GM18520 (cell line): ENCODE measurements at regions not wholly inside any gene's neighbourhood (a gene's known extent, or its start where the extent isn't known, plus 50 kb on each side); places are given as distances from the start of the nearest gene placed in this dataset.
"Not testable (repeated sequence)": the region's sequence is repeated elsewhere in the genome, so short reads cannot be mapped to it uniquely, and the experiment has no call there.

Experiments
- ATAC-seq: cut with Tn5 transposase; IDR thresholded peaks from one replicate; pipeline ENCODE4 v1.9.1; 2021; ENCODE audit not compliant: unreplicated experiment

DNA sequence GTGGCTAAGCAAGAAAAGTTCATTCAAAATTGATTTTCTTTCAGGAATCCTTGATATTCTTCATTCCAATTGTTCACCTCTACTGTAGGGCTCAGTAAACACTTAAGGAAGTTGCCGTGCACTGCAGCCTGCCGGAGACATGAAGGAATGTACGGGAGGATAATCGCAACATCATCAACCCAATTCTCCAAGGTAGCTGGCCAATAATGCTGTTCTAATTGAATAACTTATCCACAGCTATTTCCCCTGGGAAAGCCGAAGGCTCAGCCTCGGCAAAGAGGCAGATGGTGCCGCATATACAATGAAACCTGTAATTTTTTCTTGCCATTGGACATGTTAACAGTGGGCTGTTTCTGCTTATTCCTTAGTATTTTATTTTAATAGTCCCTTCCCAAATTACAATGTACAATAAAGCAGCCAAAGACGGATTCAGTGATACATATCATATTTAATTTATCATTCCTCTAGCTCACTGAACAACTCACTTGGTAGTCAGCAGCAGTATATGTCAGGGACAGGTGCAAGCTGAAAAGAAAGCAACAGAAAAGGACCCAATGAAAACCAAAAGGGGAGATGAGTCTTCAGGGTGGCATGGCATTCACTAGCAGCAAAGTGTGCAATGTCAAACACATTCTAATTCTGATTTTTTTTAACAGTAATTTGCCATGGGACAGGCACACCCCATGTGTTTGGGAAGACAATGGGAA, 420.5 kb upstream of the KLF12 start:
- ATAC-seq = no peak

DNA sequence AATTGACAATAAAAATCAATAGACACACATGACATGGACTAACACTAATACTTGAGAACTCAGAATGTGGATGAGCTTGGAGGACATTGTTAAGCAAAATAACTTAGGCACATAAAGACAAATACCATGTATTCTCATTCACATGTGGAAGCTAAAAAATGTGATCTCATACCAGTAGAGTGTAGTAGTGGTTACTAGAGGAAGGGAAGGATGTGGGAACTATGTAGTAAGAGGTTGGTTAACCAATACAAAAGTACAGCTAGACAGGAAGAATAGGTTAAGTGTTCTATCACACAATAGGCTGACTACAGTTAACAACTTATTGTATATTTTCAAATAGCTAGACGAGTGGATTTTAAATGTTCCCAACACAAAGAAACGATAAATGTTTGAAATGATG, 415.8 kb upstream of the KLF12 start:
- ATAC-seq = no peak

DNA sequence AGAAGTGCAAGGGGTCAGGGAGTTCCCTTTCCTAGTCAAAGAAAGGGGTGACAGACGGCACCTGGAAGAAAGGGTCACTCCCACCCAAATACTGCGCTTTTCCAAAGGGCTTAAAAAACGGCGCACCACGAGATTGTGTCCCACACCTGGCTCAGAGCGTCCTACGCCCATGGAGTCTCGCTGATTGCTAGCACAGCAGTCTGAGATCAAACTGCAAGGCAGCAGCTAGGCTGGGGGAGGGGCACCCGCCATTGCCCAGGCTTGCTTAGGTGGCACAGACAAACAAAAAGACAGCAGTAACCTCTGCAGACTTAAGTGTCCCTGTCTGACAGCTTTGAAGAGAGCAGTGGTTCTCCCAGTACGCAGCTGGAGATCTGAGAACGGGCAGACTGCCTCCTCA, 402.4 kb upstream of the KLF12 start:
- ATAC-seq = not testable (repeated sequence)

DNA sequence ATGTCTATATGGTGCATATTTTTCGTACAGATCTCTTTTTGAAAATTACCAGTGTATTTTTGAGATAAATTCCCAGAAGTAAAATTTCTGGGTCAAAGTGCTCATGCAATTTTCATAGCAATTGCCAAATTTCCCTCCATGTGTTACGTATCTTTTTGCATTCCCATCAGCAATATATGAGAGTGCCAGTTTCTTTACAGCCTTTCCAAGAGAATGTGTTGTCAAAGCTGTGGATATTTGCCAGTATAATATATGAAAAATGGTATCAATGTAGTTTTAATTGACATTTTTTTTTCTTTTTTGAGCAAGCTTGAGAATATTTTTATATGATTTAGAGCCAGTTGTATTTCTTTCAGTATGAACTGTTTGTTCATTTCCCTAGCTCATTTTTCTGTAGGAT, 399.0 kb upstream of the KLF12 start:
- ATAC-seq = no peak

DNA sequence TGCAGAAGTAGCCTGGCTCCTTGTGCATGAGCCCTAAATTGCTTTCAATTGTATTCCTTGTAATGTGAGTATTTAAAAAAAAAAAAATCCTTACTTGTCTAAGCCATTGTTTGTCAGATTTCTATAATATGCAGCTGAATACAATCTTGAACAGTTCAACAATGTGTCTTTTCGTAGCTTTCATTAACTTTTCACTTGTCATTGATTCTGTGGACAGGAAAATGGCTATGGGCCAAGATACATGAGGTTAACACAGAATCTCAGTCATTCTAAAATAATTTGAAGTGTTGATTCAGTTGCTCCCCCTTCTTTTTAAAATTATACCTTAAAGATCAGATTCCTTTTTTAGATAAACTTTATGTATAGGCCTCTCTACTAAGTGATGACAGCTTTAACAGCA, 395.8 kb upstream of the KLF12 start:
- no peak for ATAC-seq

DNA sequence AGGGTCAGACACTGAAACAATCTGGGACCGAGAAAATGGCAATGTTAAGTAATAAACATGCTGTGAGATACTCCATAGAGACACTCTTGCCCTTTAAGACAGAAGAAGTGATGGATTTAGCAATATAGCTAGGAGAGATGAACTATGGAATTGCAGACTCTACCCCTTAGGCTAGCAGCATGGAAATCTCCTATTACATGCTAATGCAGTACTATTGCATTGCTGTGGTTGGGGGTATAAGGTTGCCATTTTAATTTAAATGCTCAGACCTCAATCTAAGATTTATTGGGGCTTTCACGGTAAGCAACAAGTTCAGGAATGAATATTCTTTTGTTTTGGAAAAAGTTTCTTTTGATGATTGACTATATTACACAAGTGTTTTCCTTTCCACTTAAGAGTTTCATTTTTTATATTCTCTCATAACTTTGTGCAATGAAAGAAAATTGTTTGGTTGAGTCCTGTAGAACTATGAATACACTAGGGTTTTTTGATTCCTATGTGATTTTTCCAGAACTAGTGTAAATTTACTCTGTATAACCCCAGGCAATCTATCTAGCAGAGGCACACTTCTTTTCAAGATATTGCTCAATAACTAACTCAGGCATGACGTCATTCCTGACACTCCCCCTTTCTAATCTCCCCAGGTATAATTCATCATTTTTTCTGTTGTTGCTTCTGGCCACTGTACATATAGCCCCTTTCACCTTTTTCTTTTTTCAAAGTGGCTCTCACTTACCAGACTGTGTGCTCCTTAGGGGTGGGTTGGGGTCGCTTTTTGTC, 394.7 kb upstream of the KLF12 start:
- no peak for ATAC-seq

DNA sequence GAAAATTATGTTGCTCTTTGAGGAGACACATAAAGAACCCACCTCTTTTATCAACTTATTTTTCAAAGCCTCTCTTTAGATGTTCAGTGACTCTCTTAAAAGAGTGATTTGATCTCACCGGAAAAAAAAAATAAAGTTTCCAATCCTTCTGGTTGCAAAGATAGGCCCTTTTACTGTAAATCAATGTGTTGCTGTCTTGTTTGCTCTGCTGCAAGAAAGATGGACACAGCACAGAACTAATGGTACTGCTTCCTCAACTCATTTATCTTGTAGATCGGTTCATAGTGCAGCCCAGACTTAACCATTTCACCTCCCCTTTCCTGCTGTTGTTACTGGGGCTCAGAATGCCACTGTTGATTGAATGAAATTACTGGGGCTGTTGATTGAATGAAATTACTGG, 388.9 kb upstream of the KLF12 start:
- ATAC-seq = no peak

DNA sequence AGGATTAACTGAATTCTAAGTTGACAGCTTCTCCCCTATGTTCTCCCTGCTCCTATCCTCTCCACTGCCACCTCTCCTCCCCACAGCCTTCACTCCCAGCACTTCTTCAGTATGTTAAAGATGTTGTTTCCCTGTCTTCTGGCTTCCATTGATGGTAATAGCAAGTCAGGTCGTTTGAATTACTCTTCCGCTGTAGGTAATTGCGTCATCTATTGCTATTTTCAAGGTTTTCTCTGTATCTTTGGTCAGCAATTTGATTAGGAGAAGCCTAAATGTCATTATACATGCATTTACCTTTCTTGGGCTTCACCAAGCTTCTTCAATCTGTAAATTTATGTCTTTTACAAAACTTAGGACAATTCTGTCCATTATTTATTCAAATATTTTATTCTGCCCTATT, 377.3 kb upstream of the KLF12 start:
- no peak for ATAC-seq

DNA sequence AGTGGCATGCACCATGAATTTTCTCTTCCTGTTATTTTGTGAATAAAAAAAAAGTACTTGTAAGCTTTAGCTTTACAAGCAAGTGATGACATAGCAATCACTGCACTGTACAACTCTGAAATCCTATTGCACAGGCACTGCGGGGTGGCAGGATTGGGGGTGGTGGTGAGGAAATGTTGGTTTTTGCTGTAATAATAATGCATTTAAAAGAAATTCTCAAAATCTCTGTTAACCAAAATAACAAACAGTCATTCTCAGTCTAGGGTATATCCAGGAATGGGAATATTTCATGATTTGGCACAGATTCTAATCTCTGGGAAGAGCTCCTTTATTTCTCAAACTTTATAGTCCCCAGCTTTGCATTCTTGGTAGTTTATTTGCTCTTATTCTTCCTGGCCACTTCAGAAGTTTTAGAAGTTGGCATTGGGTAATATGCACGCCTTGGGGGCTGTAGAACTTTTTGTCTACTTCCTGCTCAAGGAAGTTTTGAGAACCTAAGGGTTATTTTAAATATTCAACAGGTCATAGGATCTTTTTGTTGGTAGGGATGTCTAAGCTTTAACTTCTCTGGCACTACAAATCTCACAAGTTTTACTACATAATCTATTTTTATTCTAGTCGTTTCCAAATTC, 353.0 kb upstream of the KLF12 start:
- no peak for ATAC-seq

DNA sequence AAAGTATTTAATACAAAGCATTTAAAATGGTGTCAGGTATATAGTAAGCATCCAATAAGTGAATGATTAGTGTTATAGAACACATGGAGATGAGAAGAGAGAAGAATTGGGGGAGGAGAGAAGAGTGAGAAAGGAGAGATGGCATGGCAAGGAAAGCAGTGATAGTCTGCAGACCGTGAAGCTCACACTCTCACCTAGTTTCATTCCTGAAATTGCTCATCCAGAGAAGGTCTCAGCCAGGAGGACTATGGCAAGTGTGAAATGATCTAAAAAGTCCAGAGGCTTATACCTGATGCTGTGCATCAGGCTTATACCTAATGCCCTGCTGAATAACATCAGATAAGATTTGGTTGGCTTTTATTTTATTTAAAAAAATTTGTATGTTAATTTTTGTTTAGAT, 351.6 kb upstream of the KLF12 start:
- peak; percentile 53 for ATAC-seq

DNA sequence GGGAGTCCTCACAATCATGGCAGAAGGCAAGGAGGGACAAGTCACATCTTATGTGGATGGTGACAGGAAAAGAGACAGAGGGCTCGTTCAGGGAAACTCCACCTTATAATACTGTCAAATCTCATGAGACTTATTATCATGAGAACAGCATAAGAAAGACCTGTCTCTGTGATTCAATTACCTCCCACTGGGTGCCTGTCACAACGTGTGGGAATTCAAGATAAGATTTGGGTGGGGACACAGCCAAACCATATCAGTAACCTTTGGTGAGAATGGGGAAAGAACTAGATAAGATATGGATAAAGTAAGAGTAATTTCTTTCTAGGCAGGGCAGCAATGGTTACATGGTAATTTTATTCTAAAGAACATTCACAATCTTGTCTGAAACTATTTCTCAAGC, 344.9 kb upstream of the KLF12 start:
- no peak for ATAC-seq

DNA sequence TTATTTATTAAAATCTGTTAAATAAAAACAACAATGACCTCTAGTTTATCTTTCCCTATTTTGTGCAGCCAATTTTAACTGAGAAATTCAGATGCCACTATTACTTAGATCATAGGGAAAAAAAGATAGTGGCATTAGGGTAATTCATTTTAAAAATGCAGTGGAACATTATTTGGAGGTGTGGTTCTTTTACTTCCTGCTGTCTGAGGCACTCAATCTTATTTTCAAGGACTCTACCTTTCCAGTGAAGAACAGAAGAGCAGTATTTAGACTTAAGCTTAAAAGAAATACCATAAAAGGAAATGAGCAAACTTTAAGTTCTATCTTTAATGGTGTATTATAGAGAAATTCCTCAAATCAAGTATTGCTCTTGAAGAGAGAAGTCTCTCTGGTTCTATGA, 342.6 kb upstream of the KLF12 start:
- ATAC-seq = no peak

DNA sequence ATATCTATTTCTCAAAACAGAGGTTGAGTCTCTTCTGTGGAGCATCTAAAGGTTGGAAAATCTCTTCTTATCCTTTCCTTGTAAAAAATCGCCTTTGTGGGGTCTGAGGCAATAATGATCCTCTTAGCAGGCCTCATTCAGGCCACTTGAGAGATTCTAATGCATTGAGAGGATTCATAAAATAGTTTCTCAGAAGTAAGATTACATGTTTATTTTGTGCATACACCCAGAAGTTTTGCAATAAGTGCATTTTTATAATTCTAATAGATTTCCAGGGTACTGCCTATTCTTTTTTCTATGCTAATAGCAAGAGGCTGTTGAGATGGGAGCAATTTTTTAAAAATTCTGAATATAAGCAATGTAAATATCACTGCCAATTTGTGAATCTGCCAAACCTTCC, 342.2 kb upstream of the KLF12 start:
- no peak for ATAC-seq

DNA sequence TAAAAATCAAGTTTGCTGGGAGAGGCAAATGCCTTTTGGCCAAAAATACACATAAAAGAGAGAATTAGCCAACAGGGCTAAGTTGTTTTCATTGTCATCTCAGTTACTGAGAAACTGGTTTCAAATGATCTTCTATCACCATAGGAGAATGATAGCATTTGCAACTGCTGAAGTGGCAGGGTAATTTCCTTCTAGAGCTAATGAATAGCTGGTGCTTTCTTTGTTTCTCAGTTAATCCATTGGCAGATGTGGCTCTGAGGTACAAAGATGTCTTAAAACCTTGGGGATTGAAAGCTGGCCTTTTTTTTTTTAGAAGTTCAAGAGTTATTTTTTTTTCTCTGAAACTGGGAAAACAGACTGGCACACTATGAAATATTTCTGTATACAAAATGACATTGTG, 332.7 kb upstream of the KLF12 start:
- ATAC-seq = no peak

DNA sequence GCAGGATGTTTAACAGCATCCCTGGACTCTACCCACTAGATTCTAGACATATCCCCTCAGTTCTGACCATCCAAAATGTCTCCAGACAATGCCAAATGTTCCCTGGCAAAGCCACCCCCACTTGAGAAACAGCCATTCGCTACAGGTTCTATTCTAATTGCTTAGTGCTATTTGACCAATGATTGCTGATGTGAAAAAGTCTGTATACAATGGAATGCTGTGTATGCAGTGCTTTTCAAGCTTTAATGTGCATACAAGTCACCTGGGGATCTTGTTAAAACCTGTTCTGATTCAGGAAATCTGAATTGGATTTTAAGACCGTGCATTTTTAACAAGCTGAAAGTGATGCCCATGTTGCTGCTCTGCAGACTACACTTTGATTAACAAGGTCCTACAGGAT, 331.8 kb upstream of the KLF12 start:
- no peak for ATAC-seq

DNA sequence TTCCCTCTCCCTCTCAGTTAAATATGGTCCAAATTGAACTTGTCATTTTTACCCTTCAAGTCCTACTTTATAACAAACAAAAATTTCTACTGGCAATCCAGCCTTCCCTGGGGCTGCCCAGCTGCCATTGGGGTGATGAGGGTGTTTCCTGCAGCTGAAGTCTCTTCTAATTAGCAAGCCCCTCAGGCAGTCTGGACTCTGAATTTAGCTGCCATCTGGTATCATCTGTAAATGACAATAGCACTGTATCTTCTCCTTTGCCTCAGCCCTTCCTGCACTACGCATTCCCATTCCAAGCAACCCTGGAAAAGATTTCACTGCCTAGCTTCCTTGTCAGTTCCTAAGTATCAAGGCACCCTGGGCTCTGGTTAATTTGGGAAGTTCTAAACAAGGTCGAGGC, 331.1 kb upstream of the KLF12 start:
- no peak for ATAC-seq

DNA sequence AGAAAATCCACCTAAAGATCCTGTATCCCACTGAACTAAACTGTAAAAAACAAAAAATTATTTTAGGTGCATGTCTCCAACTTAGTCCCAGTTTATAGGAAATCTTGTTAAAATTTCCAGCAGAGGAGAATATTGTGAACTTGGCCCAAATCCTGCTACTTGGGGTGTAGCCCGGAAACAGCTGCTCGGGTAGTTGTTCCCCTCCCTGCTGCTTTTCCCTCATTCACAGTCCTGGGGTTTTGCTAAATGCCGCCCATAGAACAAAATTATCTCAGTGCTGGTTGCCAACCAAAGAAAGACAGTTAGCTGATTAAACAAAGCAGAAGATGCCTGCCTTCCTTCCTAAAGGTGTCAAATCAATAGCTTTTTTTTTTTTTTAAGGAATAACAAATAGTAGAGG, 330.5 kb upstream of the KLF12 start:
- no peak for ATAC-seq

DNA sequence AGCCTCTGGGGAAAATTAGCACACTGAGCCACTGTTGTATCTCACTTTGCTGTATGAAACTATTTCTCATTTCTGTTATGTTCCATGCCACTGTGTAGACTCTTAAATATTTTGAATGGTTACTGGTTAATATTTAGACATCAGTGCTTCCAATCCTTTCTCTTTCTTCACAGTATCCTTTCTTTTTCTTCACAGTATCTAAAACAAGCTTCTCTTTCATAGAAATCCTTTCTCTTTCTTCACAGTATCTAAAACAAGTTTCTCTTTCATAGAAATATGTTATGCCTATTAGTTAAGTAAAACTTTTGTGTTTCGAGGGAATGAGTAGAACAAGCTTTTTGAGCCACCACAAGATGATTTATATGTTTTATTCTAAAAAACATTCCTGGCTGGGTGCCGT, 326.8 kb upstream of the KLF12 start:
- ATAC-seq = no peak

DNA sequence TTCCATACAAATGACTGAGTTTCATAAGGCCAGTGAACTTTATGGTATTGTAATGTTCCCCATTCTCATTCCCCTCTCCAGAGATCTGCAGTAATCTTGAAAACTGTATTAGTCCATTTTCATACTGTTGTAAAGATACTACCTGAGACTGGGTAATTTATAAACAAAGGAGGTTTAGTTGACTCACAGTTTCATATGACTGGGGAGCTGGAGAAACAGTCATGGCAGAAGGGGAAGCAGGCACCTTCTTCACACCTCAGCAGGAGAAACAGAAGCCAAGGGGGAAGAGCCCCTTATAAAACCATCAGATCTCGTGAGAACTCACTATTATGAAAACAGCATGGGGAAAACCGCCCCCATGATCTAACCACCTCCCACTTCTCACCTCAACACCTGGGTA, 318.7 kb upstream of the KLF12 start:
- no peak for ATAC-seq

DNA sequence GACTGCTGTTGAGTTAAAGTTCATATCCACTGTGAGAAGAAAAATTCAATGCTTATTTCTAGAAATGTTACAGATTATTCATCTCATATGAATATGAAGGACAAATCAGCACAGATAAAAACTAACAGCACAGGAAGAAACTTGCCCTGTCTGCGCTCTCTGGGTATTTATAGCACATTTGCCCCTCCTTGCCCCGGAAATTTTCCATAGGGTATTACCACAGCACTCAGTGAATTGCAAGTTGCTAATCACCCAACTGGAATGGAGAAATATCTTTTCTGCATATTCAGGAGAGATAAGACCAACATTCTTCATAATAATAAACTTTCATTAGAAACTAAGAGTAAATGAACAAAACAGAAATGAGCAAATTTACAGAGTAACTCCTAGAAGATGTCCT, 318.0 kb upstream of the KLF12 start:
- no peak for ATAC-seq

DNA sequence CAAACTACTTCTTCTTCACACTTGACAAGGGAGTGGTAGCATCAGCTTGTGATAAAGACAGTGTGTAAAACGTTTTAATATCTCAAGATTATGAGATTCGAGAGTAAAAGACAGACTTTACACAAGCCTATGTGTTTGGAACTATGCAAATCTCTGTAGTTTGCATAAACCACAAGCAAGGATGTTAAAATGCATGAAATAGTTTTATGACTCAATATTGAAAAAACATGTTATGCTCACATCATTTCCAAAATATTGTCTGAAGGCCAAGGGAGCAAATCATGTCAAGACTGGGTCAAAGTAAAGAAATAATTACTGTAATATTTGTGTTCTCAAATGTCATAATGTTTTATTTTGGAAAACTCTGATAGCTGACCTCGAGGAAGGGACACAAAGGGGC, 316.8 kb upstream of the KLF12 start:
- ATAC-seq = no peak

DNA sequence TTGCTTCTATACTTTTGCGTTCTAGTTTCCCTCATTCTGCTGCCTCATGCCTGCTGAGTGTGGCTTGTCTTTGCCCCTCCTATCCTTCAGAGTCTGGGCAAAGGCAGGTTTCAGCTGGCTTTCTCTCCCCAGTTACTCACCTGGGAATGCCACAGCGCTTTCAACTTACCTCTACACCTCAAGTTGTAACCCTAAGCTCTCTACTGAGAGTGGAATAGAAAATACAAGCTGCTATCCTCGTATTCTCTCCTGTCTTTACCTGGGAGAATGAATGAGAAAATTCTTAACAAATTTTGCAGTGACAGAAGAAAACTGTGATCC, 316.3 kb upstream of the KLF12 start:
- no peak for ATAC-seq
